ENCODE measurements at regions not wholly inside any gene's neighbourhood (a gene's known extent, or its start where the extent isn't known, plus 50 kb on each side); places are given as distances from the start of the nearest gene placed in this dataset.

DNA sequence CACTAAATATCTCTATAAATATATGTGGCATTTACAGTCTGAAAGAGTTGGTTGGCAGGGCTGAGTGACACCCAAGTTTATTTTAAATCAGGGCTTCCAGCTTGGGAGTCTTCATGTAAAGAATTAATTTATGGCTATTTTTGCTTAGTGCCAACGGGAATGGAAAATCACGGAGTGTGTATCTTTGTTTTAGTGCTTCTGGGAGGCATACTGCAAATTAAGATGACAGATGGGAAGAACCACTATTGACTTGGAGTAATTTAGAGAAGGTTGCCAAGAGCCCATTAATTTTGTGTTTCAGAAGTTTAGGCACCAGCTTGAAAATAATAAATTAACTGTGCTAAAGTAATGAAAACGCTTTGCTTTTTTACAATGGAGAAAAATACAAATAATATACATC is 135.2 kb downstream of the GPR37 start:
- TF ChIP-seq, protein P1, sequence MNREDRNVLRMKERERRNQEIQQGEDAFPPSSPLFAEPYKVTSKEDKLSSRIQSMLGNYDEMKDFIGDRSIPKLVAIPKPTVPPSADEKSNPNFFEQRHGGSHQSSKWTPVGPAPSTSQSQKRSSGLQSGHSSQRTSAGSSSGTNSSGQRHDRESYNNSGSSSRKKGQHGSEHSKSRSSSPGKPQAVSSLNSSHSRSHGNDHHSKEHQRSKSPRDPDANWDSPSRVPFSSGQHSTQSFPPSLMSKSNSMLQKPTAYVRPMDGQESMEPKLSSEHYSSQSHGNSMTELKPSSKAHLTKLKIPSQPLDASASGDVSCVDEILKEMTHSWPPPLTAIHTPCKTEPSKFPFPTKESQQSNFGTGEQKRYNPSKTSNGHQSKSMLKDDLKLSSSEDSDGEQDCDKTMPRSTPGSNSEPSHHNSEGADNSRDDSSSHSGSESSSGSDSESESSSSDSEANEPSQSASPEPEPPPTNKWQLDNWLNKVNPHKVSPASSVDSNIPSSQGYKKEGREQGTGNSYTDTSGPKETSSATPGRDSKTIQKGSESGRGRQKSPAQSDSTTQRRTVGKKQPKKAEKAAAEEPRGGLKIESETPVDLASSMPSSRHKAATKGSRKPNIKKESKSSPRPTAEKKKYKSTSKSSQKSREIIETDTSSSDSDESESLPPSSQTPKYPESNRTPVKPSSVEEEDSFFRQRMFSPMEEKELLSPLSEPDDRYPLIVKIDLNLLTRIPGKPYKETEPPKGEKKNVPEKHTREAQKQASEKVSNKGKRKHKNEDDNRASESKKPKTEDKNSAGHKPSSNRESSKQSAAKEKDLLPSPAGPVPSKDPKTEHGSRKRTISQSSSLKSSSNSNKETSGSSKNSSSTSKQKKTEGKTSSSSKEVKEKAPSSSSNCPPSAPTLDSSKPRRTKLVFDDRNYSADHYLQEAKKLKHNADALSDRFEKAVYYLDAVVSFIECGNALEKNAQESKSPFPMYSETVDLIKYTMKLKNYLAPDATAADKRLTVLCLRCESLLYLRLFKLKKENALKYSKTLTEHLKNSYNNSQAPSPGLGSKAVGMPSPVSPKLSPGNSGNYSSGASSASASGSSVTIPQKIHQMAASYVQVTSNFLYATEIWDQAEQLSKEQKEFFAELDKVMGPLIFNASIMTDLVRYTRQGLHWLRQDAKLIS (CRISPR knock-in tag; IDR thresholded peaks at IDR 0.05), result no peak
- no peak for TF ChIP-seq ELF1 (CRISPR knock-in tag; IDR thresholded peaks at IDR 0.05)
- TF ChIP-seq, protein P2, sequence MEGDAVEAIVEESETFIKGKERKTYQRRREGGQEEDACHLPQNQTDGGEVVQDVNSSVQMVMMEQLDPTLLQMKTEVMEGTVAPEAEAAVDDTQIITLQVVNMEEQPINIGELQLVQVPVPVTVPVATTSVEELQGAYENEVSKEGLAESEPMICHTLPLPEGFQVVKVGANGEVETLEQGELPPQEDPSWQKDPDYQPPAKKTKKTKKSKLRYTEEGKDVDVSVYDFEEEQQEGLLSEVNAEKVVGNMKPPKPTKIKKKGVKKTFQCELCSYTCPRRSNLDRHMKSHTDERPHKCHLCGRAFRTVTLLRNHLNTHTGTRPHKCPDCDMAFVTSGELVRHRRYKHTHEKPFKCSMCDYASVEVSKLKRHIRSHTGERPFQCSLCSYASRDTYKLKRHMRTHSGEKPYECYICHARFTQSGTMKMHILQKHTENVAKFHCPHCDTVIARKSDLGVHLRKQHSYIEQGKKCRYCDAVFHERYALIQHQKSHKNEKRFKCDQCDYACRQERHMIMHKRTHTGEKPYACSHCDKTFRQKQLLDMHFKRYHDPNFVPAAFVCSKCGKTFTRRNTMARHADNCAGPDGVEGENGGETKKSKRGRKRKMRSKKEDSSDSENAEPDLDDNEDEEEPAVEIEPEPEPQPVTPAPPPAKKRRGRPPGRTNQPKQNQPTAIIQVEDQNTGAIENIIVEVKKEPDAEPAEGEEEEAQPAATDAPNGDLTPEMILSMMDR (CRISPR knock-in tag; IDR thresholded peaks at IDR 0.05), result no peak
